A549 (cell line): ENCODE measurements at regions not wholly inside any gene's neighbourhood (a gene's known extent, or its start where the extent isn't known, plus 50 kb on each side); places are given as distances from the start of the nearest gene placed in this dataset.

ENCODE experiments used
- ATAC-seq, 2 experiments: fragments of 200-7000 bp in 1 of 2; fragments of >200 bp in 1 of 2; cut with Nextera tagmentation in 1 of 2; cut with Tn5 transposase in 1 of 2; 3 replicates each; pipeline versions ENCODE4 v1.8.0 to v1.9.1; 2018 to 2020; ENCODE audit warnings: mild to moderate bottlenecking in 1 of 2, moderate library complexity in 1 of 2
- CTCF ChIA-PET: fragments of 300-600 bp; sonication (Branson Sonifier 250); formaldehyde crosslinking; extraction: SDS; loops from one replicate; lab custom pipeline; 2021; ENCODE audit warnings: antibody characterized with exemption, inconsistent platforms; lab: Yijun Ruan, JAX
- POLR2A ChIA-PET: fragments of 350-600 bp; formaldehyde crosslinking; extraction: SDS; loops from one replicate; lab custom pipeline; 2021; ENCODE audit warnings: antibody characterized with exemption, inconsistent platforms; lab: Yijun Ruan, JAX
- DNase-seq, 2 experiments: peaks; one replicate each; pipeline versions ENCODE4 v3.0.0 to v3.0.0-alpha.2; 2011 to 2016; ENCODE audit warnings: low read depth in 1 of 2, low spot score in 1 of 2
- FAIRE-seq: peaks from 2 replicates; lab custom pipeline; 2011; peaks lifted over from hg19 to GRCh38; lab: Jason Lieb, UNC
- H3K27ac ChIP-seq, 2 experiments: fragments of >200 bp; sonication (Bioruptor Twin); formaldehyde crosslinking; 3 replicates each; pipeline ENCODE4 v1.5.1; 2016 to 2017
- H3K4me1 ChIP-seq: fragments of >200 bp; sonication (Bioruptor Twin); formaldehyde crosslinking; 3 replicates; pipeline ENCODE4 v1.6.1; 2016
- H3K4me2 ChIP-seq: fragments of >200 bp; sonication (Bioruptor Twin); formaldehyde crosslinking; 3 replicates; pipeline ENCODE4 v1.6.1; 2016
- H3K4me3 ChIP-seq: fragments of >200 bp; sonication (Bioruptor Twin); formaldehyde crosslinking; 3 replicates; pipeline ENCODE4 v1.5.1; 2016
- H3K9me3 ChIP-seq: fragments of >200 bp; sonication (Bioruptor Twin); formaldehyde crosslinking; 3 replicates; pipeline ENCODE4 v1.6.1; 2016
- CEBPB ChIP-seq, 2 experiments: fragments of >200 bp in 1 of 2; sonication (Bioruptor Twin) in 1 of 2; formaldehyde crosslinking in 1 of 2; IDR thresholded peaks; 2 replicates each; pipeline ENCODE4 v1.6.1; 2012 to 2016
- CHD2 ChIP-seq: fragments of 150-350 bp; IDR thresholded peaks from 2 replicates; pipeline ENCODE4 v1.6.1; 2014; ENCODE audit warnings: low read length; ENCODE audit not compliant: partially characterized antibody
- CHD4 ChIP-seq: fragments of 200-600 bp; sonication (generic); IDR thresholded peaks from 2 replicates; pipeline ENCODE4 v1.6.1; 2016; ENCODE audit warnings: antibody characterized with exemption, mild to moderate bottlenecking, borderline replicate concordance
- EHMT2 ChIP-seq: fragments of 200-600 bp; sonication (generic); IDR thresholded peaks from 2 replicates; pipeline ENCODE4 v1.6.1; 2016; ENCODE audit warnings: antibody characterized with exemption, low read depth, mild to moderate bottlenecking, moderate library complexity
- ESRRA ChIP-seq: fragments of 150-350 bp; IDR thresholded peaks from 2 replicates; pipeline ENCODE4 v1.6.1; 2014; ENCODE audit warnings: mild to moderate bottlenecking, low read length, borderline replicate concordance
- HOXA7 ChIP-seq: fragments of 250-450 bp; sonication (Bioruptor Pico); IDR thresholded peaks from 2 replicates; pipeline ENCODE4 v1.5.0; 2020; ENCODE audit warnings: mild to moderate bottlenecking, moderate library complexity
- JUNB ChIP-seq: fragments of >200 bp; sonication (Bioruptor Twin); formaldehyde crosslinking; IDR thresholded peaks from 2 replicates; pipeline ENCODE4 v1.6.1; 2016
- KDM1A ChIP-seq: fragments of 200-600 bp; sonication (generic); IDR thresholded peaks from 2 replicates; pipeline ENCODE4 v1.6.1; 2016; ENCODE audit warnings: low read depth, mild to moderate bottlenecking
- MAFK ChIP-seq: fragments of 450-650 bp; IDR thresholded peaks from 2 replicates; pipeline ENCODE4 v1.6.1; 2014; ENCODE audit not compliant: partially characterized antibody
- MAX ChIP-seq: IDR thresholded peaks from 2 replicates; pipeline ENCODE4 v1.6.1; 2012
- MAZ ChIP-seq: fragments of 150-350 bp; IDR thresholded peaks from 2 replicates; pipeline ENCODE4 v1.6.1; 2014; ENCODE audit warnings: antibody characterized with exemption, low read depth, low read length, borderline replicate concordance
- RCOR1 ChIP-seq: fragments of 150-350 bp; IDR thresholded peaks from 2 replicates; pipeline ENCODE4 v1.6.1; 2014; ENCODE audit warnings: antibody characterized with exemption, low read length, low read depth
- RNF2 ChIP-seq: fragments of 200-600 bp; sonication (generic); IDR thresholded peaks from 2 replicates; pipeline ENCODE4 v1.6.1; 2016; ENCODE audit warnings: low read depth, mild to moderate bottlenecking, antibody characterized with exemption, moderate library complexity, borderline replicate concordance
- SMC3 ChIP-seq: fragments of >200 bp; sonication (Bioruptor Twin); formaldehyde crosslinking; IDR thresholded peaks from 3 replicates; pipeline ENCODE4 v1.6.1; 2018; ENCODE audit warnings: inconsistent platforms
- ZC3H11A ChIP-seq: fragments of 450-650 bp; IDR thresholded peaks from 2 replicates; pipeline ENCODE4 v1.6.1; 2014; ENCODE audit warnings: antibody characterized with exemption, mild to moderate bottlenecking
- WGBS: methylation state at CpG from one replicate; pipeline ENCODE4 v1.1.6; 2017; ENCODE audit errors: missing lambda C conversion rate; 5-methylcytosine and 5-hydroxymethylcytosine counted together
- TF ChIP-seq, protein P1 (sequence below): fragments of >200 bp; sonication (Bioruptor Twin); formaldehyde crosslinking; IDR thresholded peaks from 3 replicates; pipeline ENCODE4 v1.6.1; 2016
- TF ChIP-seq, protein P2 (sequence below): fragments of 250-450 bp; sonication (Bioruptor Pico); IDR thresholded peaks from 2 replicates; pipeline ENCODE4 v1.5.0; 2021; ENCODE audit warnings: mild to moderate bottlenecking, moderate library complexity, borderline replicate concordance

GRCh38 chr2:168365094-168365621 lies 90.9 kb upstream of the CERS6 start:
- H3K9me3 ChIP-seq: no peaks in the 10 kb centered on the region
- no peak overlapping the region for H3K4me2 ChIP-seq
- TF ChIP-seq ZC3H11A (no peak), RCOR1 (no peak), CEBPB (IDR thresholded peaks at IDR 0.05) (0 out of 4 replicates have a peak, but pooled peaks of 1 of the 2 experiments have one; percentile 16), EHMT2 (no peak), MAFK (no peak), MAX (no peak), JUNB (no peak)
- TF ChIP-seq, protein P1, sequence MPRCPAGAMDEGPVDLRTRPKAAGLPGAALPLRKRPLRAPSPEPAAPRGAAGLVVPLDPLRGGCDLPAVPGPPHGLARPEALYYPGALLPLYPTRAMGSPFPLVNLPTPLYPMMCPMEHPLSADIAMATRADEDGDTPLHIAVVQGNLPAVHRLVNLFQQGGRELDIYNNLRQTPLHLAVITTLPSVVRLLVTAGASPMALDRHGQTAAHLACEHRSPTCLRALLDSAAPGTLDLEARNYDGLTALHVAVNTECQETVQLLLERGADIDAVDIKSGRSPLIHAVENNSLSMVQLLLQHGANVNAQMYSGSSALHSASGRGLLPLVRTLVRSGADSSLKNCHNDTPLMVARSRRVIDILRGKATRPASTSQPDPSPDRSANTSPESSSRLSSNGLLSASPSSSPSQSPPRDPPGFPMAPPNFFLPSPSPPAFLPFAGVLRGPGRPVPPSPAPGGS: no peak
- TF ChIP-seq, all 56 proteins: peak for 1
- POLR2A ChIA-PET: interaction anchor here (0.6 kb wide), 1 partner anchor 61 kb away, joined by 4 read pairs; no protein-coding TSS in a partner anchor
- FAIRE-seq (no peak), ATAC-seq (no peak), DNase-seq (no peak)
- Histone ChIP-seq H3K4me3 (no peak overlapping the region), H3K27ac (no peak overlapping the region), H3K4me1 (no peaks in the 10 kb centered on the region)
- CTCF ChIA-PET: interaction anchor here (0.8 to 0.9 kb wide), 2 partner anchors 18 to 322 kb away, joined by 3 to 4 read pairs; no protein-coding TSS in a partner anchor
- WGBS: 76% methylated on average over 6 of the region's 6 CpGs

DNA sequence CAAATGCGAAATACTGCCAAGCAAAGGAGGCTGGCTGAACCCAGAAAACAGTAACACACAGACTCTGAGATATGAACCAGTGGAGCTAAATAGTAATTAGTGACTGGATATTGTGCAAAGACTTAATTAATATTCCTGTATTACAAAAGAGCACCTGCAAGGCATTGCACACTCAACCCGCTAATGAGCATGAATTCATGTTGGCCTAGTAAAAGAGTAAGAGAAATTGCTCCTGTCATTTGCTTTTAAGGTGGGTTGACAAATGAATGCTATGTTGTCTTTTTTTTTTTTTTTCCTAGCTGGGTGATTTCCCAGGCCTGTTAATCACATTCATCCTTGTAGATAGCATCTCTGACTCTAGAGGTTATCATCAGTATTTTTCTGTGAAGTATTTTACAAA lies 87.0 kb upstream of the CERS6 start:
- no peak overlapping the region for H3K4me3 ChIP-seq
- FAIRE-seq (no peak), ATAC-seq (no peak), DNase-seq (no peak)
- no peak for TF ChIP-seq ESRRA
- TF ChIP-seq SMC3: no peak
- no peak for TF ChIP-seq HOXA7 (CRISPR knock-in tag)
- no peak for TF ChIP-seq RCOR1
- 72% methylated on average over 2 of the region's 2 CpGs for WGBS
- no peaks in the 10 kb centered on the region for H3K9me3 ChIP-seq
- no peak overlapping the region for H3K4me2 ChIP-seq
- CTCF ChIA-PET: no interaction called here
- no peak overlapping the region for H3K27ac ChIP-seq
- POLR2A ChIA-PET: no interaction called here
- H3K4me1 ChIP-seq: no peaks in the 10 kb centered on the region

DNA sequence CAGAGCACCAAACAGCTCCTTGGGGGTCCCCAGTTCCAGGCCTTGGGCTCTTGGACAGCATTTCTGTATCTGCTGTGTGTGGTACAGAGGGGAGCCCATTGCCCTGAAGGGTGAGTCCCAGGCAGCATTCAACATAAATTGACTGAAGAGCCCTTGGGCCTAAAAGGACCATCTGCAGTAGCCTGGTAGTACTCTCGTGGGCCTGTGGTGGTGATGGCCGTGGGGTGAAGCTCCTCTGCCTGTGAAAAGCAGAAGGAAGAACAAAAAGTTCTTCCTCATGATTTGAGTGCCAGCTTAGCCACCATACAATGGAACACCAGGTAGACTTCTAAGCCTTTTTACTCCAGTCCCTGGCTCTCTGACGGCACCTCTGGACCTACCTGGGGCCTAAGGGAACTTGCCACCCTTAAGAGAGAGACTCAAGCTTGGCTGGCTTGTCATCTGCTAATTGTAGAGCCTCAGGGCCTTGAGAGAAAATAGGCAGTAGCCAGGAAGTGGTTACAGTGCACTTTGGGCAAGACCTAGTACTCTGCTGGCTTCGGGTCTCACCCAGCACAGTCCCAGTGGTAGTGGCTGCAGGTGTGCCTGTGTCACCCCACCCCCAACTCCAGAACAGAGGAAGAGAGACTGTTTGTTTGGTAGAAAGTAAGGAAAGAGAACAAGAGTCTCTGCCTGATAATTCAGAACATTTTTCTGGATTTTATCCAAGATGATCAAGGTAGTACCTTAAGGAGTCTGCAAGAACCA lies 84.6 kb upstream of the CERS6 start:
- POLR2A ChIA-PET: no interaction called here
- no peak for DNase-seq
- Histone ChIP-seq H3K4me1 (no peaks in the 10 kb centered on the region), H3K4me3 (no peak overlapping the region), H3K9me3 (peaks cover 2% of the 10 kb centered on the region; the same call in 1 of the 3 replicates), H3K27ac (no peak overlapping the region), H3K4me2 (no peak overlapping the region)
- no peak for TF ChIP-seq MAZ
- TF ChIP-seq, protein P1: no peak
- no peak for TF ChIP-seq KDM1A
- TF ChIP-seq, protein P2, sequence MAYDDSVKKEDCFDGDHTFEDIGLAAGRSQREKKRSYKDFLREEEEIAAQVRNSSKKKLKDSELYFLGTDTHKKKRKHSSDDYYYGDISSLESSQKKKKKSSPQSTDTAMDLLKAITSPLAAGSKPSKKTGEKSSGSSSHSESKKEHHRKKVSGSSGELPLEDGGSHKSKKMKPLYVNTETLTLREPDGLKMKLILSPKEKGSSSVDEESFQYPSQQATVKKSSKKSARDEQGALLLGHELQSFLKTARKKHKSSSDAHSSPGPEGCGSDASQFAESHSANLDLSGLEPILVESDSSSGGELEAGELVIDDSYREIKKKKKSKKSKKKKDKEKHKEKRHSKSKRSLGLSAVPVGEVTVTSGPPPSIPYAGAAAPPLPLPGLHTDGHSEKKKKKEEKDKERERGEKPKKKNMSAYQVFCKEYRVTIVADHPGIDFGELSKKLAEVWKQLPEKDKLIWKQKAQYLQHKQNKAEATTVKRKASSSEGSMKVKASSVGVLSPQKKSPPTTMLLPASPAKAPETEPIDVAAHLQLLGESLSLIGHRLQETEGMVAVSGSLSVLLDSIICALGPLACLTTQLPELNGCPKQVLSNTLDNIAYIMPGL: no peak
- TF ChIP-seq JUNB: no peak
- no peak for TF ChIP-seq RNF2
- TF ChIP-seq CHD2: no peak
- no peak for TF ChIP-seq ZC3H11A
- TF ChIP-seq CHD4: no peak
- 29% methylated on average over 4 of the region's 4 CpGs for WGBS
- CTCF ChIA-PET: interaction anchor here (1.0 kb wide), 1 partner anchor 9 kb away, joined by 7 read pairs; no protein-coding TSS in a partner anchor
- no peak for FAIRE-seq
- no peak for ATAC-seq
